Stimulated activated naive CD8-positive, alpha-beta T cell treated with anti-CD3 and anti-CD28 coated beads, Interleukin-15, Interleukin-2, amounts not matched to agents 100 U/mL and 50 U/mL, for 24 hours (primary cell): ENCODE measurements at regions not wholly inside any gene's neighbourhood (a gene's known extent, or its start where the extent isn't known, plus 50 kb on each side); places are given as distances from the start of the nearest gene placed in this dataset.

Experiments used
- ATAC-seq: fragments of 150-1000 bp; cut with Tn5 transposase; one replicate; pipeline ENCODE4 v1.10.0; 2021
- DNase-seq: peaks from one replicate; pipeline ENCODE4 v3.0.0; 2021

GRCh38 chr13:39938596-39938995, 283.1 kb downstream of the COG6 start:
- ATAC-seq (no peak), DNase-seq (no peak)

- ATAC-seq (no peak), DNase-seq (no peak)
Observed at GRCh38 chr13:39941236-39941635, 285.8 kb downstream of the COG6 start.

DNA sequence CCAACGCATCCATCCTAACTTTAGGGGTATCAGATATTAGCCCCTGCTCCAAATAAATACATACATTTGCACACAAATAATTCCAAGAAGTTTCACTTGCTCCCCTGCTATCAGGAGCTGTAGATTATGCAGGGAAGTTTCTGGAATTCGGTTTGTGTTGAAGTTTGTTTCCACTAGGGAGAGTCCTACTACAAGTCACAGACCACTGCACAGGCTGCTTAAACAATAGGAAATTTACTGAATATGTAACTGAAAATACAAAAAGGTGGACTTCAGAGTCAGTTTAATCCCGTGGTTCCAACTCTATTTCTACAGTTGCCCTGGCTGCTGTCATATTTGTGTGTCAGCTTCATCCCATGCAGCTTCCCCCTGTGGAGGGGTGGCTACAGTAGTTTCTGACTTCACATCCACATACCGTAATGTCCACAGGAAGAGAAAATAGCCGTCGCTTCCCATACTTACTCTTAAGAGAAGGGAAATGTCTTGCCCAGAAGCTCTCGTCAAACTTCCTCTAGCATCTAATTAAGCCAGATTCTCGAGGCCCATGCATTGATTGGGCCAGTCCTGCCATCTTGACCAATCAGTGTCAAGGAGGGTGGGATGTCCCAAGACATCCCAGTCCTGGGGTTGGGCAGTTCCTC, 286.6 kb downstream of the COG6 start:
- no peak for DNase-seq
- no peak for ATAC-seq

DNA sequence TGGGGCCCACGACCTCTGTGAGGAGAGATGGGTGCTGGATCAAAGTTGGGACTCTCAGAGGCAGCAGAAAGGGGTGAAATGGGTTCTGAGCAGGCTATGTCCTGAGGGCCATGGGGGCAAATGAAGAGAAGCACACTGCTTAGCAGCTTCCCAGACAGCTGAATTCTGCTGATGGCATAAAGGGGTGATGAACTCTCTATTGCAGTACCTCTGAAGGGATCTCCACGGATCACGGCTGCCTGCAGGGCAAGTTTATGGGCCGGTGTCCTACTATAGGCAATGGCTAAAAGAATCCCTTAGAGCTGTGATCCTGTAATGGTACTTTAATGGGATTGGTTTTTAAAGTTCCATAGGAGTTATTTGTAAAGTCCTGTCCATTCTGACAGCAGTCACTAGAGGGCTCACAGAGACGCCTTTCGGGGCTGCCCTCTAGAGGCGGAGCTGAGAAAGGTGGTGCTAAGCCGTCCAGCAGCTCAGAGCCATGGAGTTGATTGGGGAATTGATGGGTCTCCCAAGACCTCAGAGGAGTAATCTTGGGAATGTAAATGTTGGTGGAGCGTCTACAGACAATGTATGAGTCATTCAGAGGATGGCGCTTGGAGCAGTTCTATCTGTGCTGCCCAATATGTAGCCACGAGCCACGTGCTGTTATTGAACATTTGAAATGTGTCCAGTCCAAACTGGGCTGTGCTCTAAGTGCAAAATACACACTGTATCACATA, 287.3 kb downstream of the COG6 start:
- ATAC-seq (peak; percentile 92), DNase-seq (peak; percentile 76)

DNA sequence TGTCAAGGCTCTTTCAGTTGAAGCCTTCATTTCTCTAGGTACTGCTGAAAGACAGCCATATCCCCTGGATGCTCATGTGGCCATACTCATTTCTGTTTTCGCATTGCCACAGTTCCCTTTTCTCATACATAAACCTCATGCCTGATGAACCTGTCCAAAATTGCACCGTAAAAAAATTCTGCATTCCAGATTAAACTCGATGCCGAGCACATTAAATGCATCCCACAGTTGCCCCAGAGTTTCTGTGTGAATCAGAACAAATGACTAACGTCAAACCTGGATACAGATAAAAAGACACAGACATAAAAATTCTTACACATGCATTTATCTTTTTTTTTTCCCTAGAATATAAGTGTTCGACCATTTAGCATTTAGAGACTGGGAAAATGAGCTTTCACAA, 288.2 kb downstream of the COG6 start:
- DNase-seq = no peak
- no peak for ATAC-seq

- DNase-seq = no peak
- ATAC-seq = no peak
Observed at GRCh38 chr13:39945226-39945625, 289.8 kb downstream of the COG6 start.

GRCh38 chr13:39946769-39947168, 291.3 kb downstream of the COG6 start:
- DNase-seq = no peak
- no peak for ATAC-seq

- DNase-seq (no peak), ATAC-seq (no peak)
Observed at GRCh38 chr13:39951301-39951700, 295.8 kb downstream of the COG6 start.

DNA sequence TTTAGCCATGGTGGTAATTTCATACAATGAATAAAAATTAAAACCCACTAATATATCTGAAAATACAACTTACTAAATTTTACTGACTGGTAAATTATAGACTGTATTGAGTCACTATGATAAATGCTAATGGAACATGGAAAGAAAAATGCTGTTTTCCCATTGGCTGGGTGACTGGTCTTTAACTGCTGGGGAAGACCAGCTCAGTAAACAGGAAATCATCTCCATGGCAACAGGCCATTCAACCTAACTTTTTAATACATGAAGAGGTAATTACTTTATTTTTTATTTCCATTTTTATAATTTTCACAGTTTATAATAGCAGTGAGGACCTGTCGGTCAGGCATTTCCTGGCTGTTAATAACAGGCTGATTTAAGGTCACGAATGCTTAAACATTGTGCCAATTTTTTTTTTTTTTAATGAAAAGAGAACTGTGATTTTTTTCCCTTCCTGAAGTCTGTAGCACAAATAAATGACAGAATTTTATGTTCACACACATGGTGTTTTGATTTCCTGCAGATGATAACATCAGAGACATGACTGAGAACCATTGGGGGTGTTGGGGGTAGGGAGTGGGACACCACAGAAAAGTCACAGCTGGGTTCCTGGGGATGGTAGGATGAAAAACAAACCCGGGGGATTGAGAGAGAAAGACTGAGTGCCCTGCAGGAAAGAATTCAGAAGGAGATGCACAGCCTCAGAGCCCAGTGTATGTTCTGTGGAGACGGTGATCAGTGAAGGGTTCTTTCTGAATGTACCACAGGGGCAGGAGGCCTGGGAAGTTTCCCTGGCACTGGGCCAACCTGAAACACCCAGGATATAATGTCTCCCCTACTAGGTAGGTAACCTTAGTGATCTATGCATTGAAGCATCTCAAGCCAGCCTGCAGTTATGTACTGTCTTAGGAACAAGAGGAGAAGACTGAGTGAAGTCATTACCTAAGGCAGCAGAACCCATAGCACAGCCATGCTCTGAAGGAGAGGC, 297.1 kb downstream of the COG6 start:
- ATAC-seq (peak; percentile 40), DNase-seq (no peak)

DNA sequence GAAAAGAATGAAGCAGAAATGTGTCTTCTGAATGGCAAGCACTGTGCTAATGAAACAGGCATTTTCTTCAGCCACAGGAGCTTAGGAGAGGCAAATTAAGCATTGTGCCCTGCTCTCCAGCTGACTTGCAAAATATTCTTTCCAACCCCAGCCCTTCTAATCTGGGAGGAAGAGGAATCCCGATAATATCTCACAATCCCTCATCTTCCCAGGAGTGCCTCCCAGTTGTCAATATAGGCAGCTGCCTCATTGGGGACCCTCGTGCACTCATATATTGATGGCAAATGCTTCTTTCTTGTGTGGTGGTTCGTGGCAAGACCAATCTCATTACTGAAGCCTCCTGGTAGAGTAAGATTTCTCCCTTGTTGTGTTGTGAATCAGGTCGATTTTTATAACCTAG, 299.0 kb downstream of the COG6 start:
- no peak for DNase-seq
- ATAC-seq = no peak

DNA sequence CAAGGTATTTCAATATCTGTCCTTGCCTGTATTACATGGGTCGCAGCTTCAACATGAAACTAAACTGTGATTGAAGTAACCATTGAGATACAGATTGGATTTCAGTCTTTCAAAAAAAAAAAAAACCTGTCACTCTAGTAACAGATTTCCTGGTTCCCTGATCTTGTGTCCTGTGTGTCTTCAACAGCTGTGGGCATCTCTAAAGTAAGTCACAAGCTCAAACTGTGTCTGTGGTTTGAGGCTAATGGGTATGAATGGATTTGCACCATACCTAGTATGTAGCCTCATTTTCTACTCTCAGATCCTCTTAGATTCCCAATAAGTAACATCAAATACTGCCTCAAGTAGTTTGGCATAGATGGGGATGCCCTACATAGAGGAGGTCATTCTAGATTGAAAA, 300.1 kb downstream of the COG6 start:
- DNase-seq (no peak), ATAC-seq (peak; percentile 16)

- ATAC-seq (peak; percentile 92), DNase-seq (peak; percentile 50)
Observed at GRCh38 chr13:39956036-39956435, 300.6 kb downstream of the COG6 start.

- ATAC-seq (no peak), DNase-seq (no peak)
Observed at GRCh38 chr13:39957868-39958677, 302.6 kb downstream of the COG6 start.

DNA sequence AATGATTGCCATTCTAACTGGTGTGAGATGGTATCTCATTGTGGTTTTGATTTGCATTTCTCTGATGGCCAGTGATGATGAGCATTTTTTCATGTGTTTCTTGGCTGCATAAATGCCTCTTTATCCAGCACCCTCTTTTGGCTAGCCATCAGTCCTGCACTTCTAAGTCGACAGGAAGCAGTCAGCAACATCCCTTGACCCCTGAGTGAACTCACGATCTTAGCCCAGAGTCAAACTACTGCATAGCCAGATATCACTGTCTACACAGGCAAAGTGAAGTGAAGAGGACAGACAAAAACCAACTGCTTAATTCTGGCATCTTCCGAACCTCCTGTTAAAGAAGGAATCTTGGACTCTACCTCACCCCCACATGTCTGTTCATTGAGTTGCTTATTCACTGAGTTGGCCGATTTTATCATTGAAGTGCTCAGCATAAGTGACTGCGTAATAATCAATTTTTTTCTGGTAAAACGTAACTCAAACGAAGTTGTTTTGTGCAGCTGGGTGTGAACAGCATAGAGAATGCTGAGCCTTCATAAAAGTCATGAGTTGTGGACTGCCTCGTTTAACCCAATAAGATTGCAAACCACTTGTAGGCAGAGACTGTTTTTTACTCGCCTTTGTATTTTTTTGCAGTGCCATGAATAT, 304.2 kb downstream of the COG6 start:
- ATAC-seq = no peak
- DNase-seq = no peak

- DNase-seq = no peak
- no peak for ATAC-seq
Observed at GRCh38 chr13:39960191-39960590, 304.7 kb downstream of the COG6 start.

GRCh38 chr13:39961036-39961435, 305.6 kb downstream of the COG6 start:
- DNase-seq (no peak), ATAC-seq (no peak)

DNA sequence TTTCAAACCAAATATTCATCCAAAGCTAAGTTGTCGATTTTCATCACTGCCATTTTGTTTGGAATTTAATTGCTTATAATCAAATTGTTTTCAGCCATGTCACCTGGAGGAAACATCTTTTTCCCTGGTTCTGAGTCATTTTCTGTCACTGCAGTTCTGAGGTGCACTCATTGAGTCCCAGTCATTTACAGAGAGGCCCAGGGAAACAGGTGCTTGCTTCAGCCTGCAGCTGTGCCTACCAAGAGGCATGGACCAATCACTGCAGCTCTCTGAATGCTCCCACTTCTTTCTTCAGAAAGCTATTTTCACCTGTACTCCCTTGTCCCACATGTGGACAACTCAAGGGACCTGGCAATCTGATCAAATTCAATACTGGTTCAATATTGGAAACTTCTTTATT, 308.1 kb downstream of the COG6 start:
- ATAC-seq (no peak), DNase-seq (no peak)

DNA sequence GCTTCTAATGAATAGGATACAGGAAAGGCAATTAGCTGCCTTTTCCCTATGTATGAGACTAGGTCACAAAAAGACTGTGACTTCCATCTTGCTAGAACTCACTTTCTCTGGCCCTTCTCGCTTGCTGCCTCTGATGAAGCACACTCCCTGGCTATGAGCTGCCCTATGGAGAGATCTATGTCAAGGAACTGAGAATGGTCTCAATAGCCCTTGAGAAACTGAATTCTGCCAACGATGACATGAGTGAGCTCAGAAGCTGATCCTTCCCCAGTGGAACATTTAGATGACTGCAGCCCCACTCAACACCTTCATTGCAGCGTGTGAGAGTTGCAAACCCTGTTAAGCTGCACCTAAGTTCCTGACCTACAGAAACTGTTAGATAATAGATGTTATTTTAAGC, 309.8 kb downstream of the COG6 start:
- DNase-seq = no peak
- ATAC-seq = no peak

- ATAC-seq (no peak), DNase-seq (no peak)
Observed at GRCh38 chr13:39967199-39967959, 311.9 kb downstream of the COG6 start.

DNA sequence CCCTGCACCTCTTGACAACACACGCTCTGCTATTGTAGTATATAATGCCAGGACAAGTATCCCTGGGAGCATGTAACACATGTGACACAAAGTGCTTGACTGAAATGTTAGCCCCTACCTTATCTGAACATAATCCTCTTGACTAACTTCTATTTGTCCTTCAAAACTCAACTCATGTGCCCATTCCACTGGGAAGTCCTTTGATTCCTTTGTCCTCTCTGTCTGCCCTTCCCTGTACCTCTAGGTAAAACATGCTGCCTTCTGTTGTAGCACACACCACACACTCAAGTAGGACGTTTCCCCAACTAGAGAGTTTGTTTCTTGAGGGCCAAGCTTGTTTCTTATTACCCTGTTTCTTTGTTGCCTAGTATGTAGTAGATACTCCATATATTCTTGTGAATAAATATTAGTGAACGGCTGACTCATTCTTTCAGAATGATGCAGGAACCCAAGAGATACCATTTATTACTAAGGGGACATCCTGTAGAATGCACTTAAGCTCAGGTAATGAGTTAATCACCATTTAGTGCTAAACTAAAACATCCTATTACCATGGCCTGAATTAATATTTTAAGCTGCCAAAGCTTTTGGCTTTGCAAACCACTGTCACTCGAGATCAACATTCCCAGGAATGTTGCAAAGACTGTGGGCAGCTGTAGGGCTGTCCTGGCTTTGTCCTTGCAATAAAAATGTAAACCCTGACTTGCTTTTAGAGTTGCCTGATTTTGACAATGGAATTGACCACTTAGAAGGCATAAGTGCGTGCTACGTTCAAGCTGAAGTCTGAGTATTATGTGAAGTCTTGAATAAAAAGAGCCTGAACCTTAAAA, 313.4 kb downstream of the COG6 start:
- no peak for ATAC-seq
- no peak for DNase-seq
